GM18907 (cell line): ENCODE measurements at regions not wholly inside any gene's neighbourhood (a gene's known extent, or its start where the extent isn't known, plus 50 kb on each side); places are given as distances from the start of the nearest gene placed in this dataset.
A peak's percentile ranks its signal among the peaks of the same experiment; 100 is the strongest.
"Not testable (repeated sequence)": the region's sequence is repeated elsewhere in the genome, so short reads cannot be mapped to it uniquely, and the experiment has no call there.

Source experiments
- ATAC-seq: cut with Tn5 transposase; IDR thresholded peaks from one replicate; pipeline ENCODE4 v1.9.1; 2021; ENCODE audit warnings: mild to moderate bottlenecking, moderate library complexity; ENCODE audit not compliant: unreplicated experiment

GRCh38 chr15:21774760-21775159 is 102.8 kb downstream of the POTEB start:
- not testable (repeated sequence) for ATAC-seq

GRCh38 chr15:21766524-21766923 is 111.0 kb downstream of the POTEB start:
- ATAC-seq = not testable (repeated sequence)

- not testable (repeated sequence) for ATAC-seq
These were observed 113.8 kb downstream of the POTEB start for GRCh38 chr15:21763756-21764155.

- ATAC-seq = peak; percentile 64
These were observed 117.1 kb downstream of the POTEB start for GRCh38 chr15:21760250-21761023.

- not testable (repeated sequence) for ATAC-seq
These were observed 118.0 kb downstream of the POTEB start for GRCh38 chr15:21759401-21760165.

- not testable (repeated sequence) for ATAC-seq
These were observed 123.7 kb downstream of the POTEB start for GRCh38 chr15:21753838-21754237.

- not testable (repeated sequence) for ATAC-seq
These were observed 125.2 kb downstream of the POTEB start for GRCh38 chr15:21752124-21752957.

GRCh38 chr15:21749173-21749572 is 128.4 kb downstream of the POTEB start:
- not testable (repeated sequence) for ATAC-seq

GRCh38 chr15:21744245-21744915 is 133.2 kb downstream of the POTEB start:
- not testable (repeated sequence) for ATAC-seq

GRCh38 chr15:21742067-21742466 is 135.5 kb downstream of the POTEB start:
- ATAC-seq = peak; percentile 62

- ATAC-seq = not testable (repeated sequence)
These were observed 139.5 kb downstream of the POTEB start for GRCh38 chr15:21738003-21738402.

GRCh38 chr15:21736443-21736842 is 141.1 kb downstream of the POTEB start:
- not testable (repeated sequence) for ATAC-seq

- ATAC-seq = not testable (repeated sequence)
These were observed 141.7 kb downstream of the POTEB start for GRCh38 chr15:21735837-21736236.

GRCh38 chr15:21735368-21735767 is 142.2 kb downstream of the POTEB start:
- ATAC-seq = not testable (repeated sequence)

GRCh38 chr15:21731496-21731895 is 146.0 kb downstream of the POTEB start:
- ATAC-seq = peak; percentile 68

GRCh38 chr15:21730427-21731405 is 146.8 kb downstream of the POTEB start:
- ATAC-seq = peak; percentile 75

GRCh38 chr15:21724988-21725387 is 152.5 kb downstream of the POTEB start:
- not testable (repeated sequence) for ATAC-seq

- ATAC-seq = not testable (repeated sequence)
These were observed 156.4 kb downstream of the POTEB start for GRCh38 chr15:21721115-21721514.

- ATAC-seq = peak; percentile 84
These were observed 158.8 kb downstream of the POTEB start for GRCh38 chr15:21718779-21719178.
